Calu3 (cell line): ENCODE measurements at regions not wholly inside any gene's neighbourhood (a gene's known extent, or its start where the extent isn't known, plus 50 kb on each side); places are given as distances from the start of the nearest gene placed in this dataset.

Experiments
- BruUV-seq: library from RNA; stranded (reverse); fragments of 400-500 nt; replicated peaks from 2 replicates; lab custom pipeline; 2021; lab: Mats Ljungman, UMichigan
- CTCF ChIA-PET: fragments of 300-600 bp; sonication (Branson Sonifier 250); formaldehyde crosslinking; loops from one replicate; lab custom pipeline; 2022; ENCODE audit warnings: antibody characterized with exemption; lab: Charles Lee
- DNase-seq: peaks from one replicate; pipeline ENCODE4 v3.0.0; 2022
- H3K27ac Mint-ChIP-seq: one replicate; pipeline ENCODE4 v1.8.0; 2022; ENCODE audit warnings: mixed read lengths; ENCODE audit not compliant: unreplicated experiment
- H3K27me3 Mint-ChIP-seq: one replicate; pipeline ENCODE4 v1.8.0; 2022; ENCODE audit warnings: mixed read lengths; ENCODE audit not compliant: unreplicated experiment
- H3K36me3 Mint-ChIP-seq: one replicate; pipeline ENCODE4 v1.8.0; 2022; ENCODE audit warnings: mild to moderate bottlenecking, moderate library complexity, mixed read lengths; ENCODE audit not compliant: insufficient read depth, unreplicated experiment
- H3K4me1 Mint-ChIP-seq: one replicate; pipeline ENCODE4 v1.8.0; 2022; ENCODE audit warnings: mild to moderate bottlenecking, low read depth, mixed read lengths; ENCODE audit not compliant: unreplicated experiment
- H3K4me3 Mint-ChIP-seq: one replicate; pipeline ENCODE4 v1.8.0; 2022; ENCODE audit warnings: mild to moderate bottlenecking, low read depth, moderate library complexity, mixed read lengths; ENCODE audit not compliant: unreplicated experiment
- H3K9me3 Mint-ChIP-seq: one replicate; pipeline ENCODE4 v1.8.0; 2022; ENCODE audit warnings: low read depth, mixed read lengths; ENCODE audit not compliant: unreplicated experiment
- intact Hi-C: fragments of 100-400 bp; cut with micrococcal nuclease; formaldehyde crosslinking; loops from one replicate; pipeline ENCODE4 v1.10.0; 2022; ENCODE audit not compliant: unreplicated experiment
- TF ChIP-seq, protein P1 (sequence below): fragments of 200-600 bp; IDR thresholded peaks from one replicate; pipeline ENCODE4 v1.8.0; 2022; ENCODE audit warnings: antibody characterized with exemption; ENCODE audit not compliant: unreplicated experiment

DNA sequence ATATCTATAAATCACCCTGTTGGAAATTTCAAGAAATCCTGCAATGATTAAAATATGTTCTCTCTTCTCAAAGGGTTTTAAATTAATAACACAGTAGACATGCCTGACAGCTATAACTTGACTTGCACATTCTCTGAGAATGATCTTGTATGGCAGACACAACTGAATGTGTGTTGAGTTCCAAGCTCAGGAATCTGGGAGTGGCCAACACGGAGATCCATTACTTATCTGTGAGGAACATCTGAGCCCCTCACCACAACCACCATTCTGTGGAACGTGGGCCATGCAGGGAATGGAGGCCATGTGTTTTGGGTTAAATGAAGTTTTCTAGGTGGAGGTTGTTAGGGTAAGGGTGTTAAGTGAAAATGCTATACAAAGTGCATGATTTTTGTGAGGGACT lies 105.3 kb upstream of the CHMP2B start:
- intact Hi-C loops = no loop called here

DNA sequence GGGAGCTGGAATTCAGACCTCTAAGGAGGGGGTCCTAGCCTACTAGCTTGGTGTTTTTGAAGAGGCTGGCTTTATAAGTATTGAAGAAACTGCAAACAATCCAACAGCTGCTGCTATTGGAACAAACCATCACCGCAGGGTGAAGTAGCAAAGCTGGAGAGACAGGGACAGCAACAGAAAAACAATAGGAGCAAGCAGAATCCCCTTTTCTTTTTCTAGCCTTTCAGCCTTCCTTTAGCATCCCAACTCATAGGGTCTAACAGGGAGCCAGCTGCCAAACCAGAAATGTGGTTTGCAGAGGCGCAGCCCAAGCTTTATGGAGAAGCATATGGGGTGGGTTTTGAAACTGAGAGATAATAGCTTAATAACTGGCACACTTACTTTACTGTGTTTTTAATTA lies 106.2 kb upstream of the CHMP2B start:
- Mint-ChIP-seq H3K27me3 (no peaks in the 10 kb centered on the region), H3K36me3 (no peaks in the 10 kb centered on the region), H3K4me1 (no peaks in the 10 kb centered on the region), H3K4me3 (no peak overlapping the region), H3K9me3 (no peaks in the 10 kb centered on the region), H3K27ac (no peak overlapping the region)
- no TSS peak for BruUV-seq
- no peak for DNase-seq
- TF ChIP-seq, protein P1, sequence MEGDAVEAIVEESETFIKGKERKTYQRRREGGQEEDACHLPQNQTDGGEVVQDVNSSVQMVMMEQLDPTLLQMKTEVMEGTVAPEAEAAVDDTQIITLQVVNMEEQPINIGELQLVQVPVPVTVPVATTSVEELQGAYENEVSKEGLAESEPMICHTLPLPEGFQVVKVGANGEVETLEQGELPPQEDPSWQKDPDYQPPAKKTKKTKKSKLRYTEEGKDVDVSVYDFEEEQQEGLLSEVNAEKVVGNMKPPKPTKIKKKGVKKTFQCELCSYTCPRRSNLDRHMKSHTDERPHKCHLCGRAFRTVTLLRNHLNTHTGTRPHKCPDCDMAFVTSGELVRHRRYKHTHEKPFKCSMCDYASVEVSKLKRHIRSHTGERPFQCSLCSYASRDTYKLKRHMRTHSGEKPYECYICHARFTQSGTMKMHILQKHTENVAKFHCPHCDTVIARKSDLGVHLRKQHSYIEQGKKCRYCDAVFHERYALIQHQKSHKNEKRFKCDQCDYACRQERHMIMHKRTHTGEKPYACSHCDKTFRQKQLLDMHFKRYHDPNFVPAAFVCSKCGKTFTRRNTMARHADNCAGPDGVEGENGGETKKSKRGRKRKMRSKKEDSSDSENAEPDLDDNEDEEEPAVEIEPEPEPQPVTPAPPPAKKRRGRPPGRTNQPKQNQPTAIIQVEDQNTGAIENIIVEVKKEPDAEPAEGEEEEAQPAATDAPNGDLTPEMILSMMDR = no peak
- CTCF ChIA-PET = no interaction called here
- intact Hi-C loops = no loop called here

More for the DNA sequence above, 105.3 kb upstream of the CHMP2B start:
- Mint-ChIP-seq H3K36me3 (no peaks in the 10 kb centered on the region), H3K27me3 (no peaks in the 10 kb centered on the region), H3K27ac (no peak overlapping the region), H3K4me1 (no peaks in the 10 kb centered on the region), H3K4me3 (no peak overlapping the region), H3K9me3 (no peaks in the 10 kb centered on the region)
- TF ChIP-seq, protein P1 = no peak
- BruUV-seq = no TSS peak
- DNase-seq = no peak
- CTCF ChIA-PET = no interaction called here

GRCh38 chr3:87120236-87120635 lies 106.9 kb upstream of the CHMP2B start:
- TF ChIP-seq, protein P1 = no peak
- Mint-ChIP-seq H3K4me3 (no peak overlapping the region), H3K27me3 (no peaks in the 10 kb centered on the region), H3K36me3 (no peaks in the 10 kb centered on the region), H3K4me1 (no peaks in the 10 kb centered on the region), H3K9me3 (no peaks in the 10 kb centered on the region), H3K27ac (no peak overlapping the region)
- no TSS peak for BruUV-seq
- DNase-seq = no peak
- CTCF ChIA-PET = no interaction called here
- intact Hi-C loops = no loop called here

DNA sequence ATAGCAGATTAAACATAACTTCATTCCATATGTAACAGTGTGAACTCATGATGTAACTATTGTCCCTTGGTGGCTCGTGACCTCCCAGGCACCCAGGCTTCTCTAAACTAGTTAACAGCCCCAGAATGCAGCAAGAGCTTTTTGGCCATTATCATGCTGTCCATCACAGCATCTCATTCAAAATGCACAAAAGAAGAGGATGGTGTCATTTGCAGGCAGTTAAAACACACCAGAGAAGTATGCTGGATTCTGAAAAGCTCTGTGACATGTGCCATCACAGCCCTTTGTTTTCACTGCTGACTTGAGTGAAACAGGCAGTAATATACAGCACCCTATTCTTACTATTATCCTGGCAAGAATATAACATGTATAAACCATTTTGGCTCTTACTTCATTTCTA lies 117.6 kb upstream of the CHMP2B start:
- TF ChIP-seq, protein P1 = no peak
- CTCF ChIA-PET = no interaction called here
- H3K9me3 Mint-ChIP-seq = no peaks in the 10 kb centered on the region

More for the DNA sequence above, 117.6 kb upstream of the CHMP2B start:
- Mint-ChIP-seq H3K4me3 (no peak overlapping the region), H3K36me3 (no peaks in the 10 kb centered on the region), H3K4me1 (no peaks in the 10 kb centered on the region), H3K27ac (no peak overlapping the region), H3K27me3 (no peaks in the 10 kb centered on the region)
- intact Hi-C loops = no loop called here
- BruUV-seq = no TSS peak
- no peak for DNase-seq
